Esophagus muscularis mucosa (tissue), 4 donors: ENCODE measurements at regions not wholly inside any gene's neighbourhood (a gene's known extent, or its start where the extent isn't known, plus 50 kb on each side); places are given as distances from the start of the nearest gene placed in this dataset.

Source experiments
- CTCF ChIP-seq, 3 experiments: fragments of 200-600 bp in 2 of 3; fragments of 450-650 bp in 1 of 3; sonication (generic) in 2 of 3; IDR thresholded peaks; one replicate each; pipeline ENCODE4 v1.5.1; 2017 to 2019; ENCODE audit warnings: antibody characterized with exemption in 3 of 3, mild to moderate bottlenecking in 2 of 3, moderate library complexity in 1 of 3
- EP300 ChIP-seq: sonication (generic); formaldehyde crosslinking; IDR thresholded peaks from one replicate; pipeline ENCODE4 v1.6.1; 2017; ENCODE audit warnings: antibody characterized with exemption
- POLR2AphosphoS5 ChIP-seq, 2 donors: sonication (generic); formaldehyde crosslinking; IDR thresholded peaks; one replicate each; pipeline ENCODE4 v1.6.1; 2017; ENCODE audit warnings: antibody characterized with exemption in 2 of 2

DNA sequence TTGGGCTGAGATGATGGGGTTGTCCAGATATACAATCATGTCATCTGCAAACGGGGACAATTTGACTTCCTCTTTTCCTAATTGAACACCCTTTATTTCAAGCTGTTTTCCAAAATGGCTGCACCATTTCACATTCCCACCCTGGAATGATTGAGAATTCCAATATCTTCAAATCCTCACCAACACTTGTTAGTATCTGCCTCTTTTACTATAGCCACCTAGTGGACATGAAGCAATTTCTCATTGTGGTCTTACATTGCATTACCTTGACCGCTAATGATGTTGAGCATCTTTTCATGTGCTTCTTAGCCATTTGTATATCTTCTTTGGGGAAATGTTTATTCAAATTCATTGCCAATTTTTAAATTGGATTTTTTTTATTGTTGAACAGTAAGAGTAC lies 364.8 kb downstream of the SMARCA1 start:
- TF ChIP-seq CTCF (IDR thresholded peaks at IDR 0.05) (no peak), POLR2AphosphoS5 (IDR thresholded peaks at IDR 0.05) (no peak), EP300 (no peak)
